NCI-H1930 (cell line): ENCODE measurements at regions not wholly inside any gene's neighbourhood (a gene's known extent, or its start where the extent isn't known, plus 50 kb on each side); places are given as distances from the start of the nearest gene placed in this dataset.
"Not testable (repeated sequence)": the region's sequence is repeated elsewhere in the genome, so short reads cannot be mapped to it uniquely, and the experiment has no call there.

Source experiments
- DNase-seq, 2 experiments: peaks; one replicate each; lab custom pipeline; 2025; lab: John Stamatoyannopoulos, UW

DNA sequence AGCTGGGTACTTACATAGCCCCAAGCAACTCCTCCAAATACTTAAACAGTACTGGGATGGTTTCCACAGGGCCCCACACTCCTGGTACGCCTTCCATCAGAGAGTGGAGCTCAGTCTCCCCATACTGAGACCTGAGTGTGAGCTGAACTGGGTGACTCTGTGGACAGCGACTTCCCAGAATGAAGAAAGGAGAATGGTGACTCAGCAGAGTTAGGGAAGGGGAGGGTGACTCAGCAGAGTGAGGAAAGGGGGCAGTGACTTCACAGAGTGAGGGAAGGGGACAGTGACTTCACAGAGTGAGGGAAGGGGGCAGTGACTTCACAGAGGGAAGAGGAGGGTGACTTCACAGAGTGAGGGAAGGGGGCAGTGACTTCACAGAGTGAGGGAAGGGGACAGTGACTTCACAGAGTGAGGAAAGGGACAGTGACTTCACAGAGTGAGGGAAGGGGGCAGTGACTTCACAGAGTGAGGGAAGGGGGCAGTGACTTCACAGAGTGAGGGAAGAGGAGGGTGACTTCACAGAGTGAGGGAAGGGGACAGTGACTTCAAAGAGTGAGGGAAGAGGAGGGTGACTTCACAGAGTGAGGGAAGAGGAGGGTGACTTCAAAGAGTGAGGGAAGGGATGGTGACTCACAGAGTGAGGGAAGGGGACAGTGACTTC lies 141.3 kb upstream of the PITRM1 start:
- DNase-seq: not testable (repeated sequence)

DNA sequence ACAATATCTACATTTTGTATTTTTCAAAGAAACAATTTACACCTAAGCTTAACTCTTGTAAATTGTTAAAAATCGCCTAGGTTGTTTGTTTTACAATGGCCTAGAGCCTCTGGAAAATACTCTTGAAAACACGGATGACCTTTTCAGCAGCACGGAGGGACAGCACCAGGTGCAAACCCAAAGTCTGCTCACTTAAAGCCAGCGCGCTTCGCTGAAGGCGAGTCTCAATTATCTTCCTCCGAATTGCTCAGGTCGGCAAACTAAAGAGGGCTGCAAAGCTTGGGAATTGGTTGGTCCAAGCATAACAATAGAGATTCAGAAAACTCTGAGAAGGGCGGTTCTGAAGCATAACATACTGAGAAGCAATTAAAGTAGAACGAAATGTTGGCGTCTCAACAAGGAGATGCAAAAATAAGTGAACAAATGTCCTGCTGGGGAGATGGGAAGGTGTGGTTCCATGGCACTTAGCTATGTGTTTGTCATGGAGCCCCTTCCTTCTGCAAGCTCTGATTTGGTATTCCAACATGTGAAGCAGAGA lies 139.9 kb upstream of the PITRM1 start:
- DNase-seq: no peak

DNA sequence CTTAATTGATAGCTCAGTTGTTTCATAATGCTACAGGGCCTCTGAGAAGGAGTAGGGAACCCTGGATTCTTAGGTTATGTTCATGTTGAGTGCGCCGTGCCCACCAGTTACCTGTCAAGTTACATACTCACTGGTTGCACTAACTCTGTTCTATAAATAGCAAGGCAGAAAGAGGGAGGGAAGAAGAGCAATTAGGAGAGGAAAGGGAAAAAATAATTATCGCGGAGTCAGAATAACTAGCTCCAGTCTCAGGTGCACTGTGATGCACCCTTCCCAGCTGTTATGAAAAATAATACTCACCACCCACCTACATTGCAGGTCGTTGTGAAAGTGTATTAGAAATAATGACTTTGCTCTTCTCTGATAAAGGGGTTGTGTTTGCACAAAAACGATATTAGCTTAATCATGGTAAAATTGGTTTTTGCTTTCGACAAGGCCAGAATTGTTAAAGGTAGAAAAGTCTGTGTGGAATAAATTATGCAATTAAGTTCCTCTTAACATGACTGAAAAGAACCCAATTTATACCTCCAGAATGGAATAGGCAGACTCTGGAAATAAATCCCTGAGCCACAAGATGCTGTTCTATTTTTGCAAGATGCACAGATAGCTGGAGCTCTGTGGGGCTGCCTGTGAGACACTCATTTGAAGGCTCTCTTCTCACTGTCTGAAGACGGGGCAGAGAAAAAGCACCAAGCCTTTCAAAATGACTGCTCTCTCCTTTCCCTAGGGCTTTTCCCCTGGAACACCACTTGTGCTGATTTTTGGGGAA lies 137.6 kb upstream of the PITRM1 start:
- no peak for DNase-seq

DNA sequence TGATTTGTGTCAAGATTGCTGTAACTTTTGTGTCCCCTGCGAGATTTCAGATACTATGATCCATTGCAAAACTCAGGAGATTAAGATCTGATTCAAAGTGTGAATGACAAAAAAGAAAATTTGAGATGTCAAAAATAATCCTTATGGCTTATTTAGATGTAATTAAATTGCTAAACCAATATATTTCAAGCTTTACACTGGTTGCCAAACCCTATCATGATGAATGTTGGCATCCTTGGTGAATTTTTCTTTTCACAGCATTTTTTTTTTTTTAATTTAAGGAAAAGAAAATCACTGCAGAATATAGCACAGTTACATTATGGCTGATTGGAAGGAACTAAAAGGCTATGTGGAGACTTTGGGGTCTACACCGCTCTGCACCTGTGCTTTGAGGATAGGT lies 133.5 kb upstream of the PITRM1 start:
- no peak for DNase-seq

DNA sequence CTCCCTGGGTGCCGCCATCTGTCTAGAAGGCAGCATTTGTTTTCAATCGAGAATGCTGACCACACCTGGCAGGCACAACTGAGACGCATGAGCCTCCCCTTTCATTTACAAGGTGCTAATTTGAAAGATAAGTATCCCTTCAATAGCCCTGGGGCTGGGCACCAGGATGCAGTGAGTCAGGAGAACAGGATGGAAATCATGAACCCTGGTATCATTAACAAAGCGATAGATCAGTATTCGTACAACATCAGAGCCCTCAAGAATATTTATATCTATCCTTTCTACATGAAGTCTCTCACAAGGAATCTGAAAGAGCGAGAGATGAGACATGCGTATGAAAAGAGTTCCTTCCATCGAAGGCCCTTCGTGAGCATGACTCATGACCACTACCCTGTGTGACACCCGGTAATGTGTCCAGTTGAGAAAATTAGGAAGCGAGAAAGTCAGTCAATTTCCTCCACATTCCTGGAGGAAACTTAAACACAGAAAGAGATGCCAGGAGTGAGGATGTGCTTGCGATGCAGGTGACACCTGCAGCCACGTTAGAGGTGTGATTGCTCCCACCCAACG lies 123.1 kb upstream of the PITRM1 start:
- DNase-seq: no peak

DNA sequence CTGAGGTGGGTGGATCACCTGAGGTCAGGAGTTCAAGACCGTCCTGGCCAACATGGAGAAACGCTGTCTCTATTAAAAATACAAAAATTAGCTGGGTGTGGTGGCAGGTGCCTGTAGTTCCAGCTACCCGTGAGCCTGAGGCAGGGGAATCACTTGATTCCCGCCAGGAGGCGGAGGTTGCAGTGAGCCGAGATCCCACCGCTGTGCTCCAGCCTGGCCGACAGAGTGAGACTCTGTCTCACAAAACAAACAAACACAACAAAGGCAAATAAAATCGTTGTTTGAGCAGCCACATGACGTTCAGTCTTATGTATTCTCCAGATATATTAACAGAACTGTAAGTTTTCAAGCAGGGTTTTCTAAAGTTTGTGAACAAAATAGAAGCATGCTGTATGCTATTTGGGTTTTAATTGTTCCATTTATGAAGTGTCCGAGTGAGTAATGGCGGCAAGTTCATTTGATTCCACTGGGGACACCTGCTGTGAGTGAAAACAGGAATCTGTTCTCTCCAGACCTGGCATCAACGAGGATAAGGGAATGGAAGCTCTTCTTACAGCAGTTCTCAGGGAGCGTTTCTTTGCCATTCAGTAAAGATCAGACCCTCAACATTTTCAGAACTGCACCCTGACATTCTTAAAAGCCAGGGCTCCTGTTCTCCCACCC lies 122.5 kb upstream of the PITRM1 start:
- no peak for DNase-seq

DNA sequence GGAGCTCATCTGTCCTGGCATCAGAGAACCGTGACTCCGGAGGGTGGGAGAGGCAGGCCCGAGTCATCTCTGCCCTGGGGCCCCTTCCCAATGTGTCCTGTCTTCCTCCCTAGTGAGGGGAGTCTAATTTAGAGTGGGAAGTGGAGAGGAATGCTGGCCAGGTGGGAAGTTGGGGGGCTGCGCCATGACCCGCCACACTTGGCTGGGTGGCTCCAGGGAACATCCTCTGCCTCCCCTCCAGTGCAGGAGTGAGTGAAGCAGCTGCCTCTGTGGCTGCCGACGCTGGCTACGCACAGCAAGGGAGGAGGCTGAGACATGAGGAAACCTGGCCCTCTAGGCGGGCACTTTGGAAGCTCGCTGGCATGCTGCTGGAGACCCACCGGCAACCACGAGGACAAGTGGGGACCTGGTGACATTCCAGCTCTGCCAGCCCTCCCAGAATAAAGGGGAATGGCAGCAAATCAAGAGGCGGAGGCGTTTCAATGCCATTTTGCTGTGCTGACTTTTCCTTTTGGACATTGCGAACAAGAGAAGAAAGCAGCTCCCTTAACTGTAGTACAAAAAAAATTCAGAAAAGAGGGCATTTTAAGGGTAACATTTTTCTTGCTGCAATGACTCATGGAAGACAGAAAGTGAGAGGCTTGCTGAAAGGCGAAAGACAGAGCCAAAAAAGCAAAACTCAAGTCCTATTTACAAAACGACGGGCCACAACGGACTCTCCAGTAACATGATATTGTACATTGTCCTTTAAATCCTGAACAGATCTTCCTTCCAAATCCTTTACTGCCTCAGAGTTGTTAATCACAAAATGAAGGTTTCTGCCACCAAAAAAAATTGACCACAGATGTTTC lies 121.2 kb upstream of the PITRM1 start:
- no peak for DNase-seq

DNA sequence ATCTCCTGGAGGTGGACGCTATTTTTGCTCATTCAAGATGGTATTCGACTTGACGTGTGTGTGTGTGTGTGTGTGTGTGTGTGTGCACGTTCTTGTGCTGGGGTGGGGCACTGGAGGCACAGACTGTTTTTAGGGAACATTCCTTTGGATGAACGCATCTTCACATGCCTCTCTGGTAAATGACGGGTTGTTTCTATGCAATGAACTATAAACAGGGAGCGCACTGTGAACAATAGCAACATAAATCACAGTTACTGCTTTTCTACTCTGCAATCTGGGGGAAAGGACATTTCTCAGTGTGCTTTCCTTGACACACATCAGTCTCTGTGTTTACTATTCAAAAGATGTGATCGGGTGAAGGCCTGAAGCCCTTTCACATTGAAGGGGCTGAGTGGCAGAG lies 120.1 kb upstream of the PITRM1 start:
- DNase-seq: no peak

DNA sequence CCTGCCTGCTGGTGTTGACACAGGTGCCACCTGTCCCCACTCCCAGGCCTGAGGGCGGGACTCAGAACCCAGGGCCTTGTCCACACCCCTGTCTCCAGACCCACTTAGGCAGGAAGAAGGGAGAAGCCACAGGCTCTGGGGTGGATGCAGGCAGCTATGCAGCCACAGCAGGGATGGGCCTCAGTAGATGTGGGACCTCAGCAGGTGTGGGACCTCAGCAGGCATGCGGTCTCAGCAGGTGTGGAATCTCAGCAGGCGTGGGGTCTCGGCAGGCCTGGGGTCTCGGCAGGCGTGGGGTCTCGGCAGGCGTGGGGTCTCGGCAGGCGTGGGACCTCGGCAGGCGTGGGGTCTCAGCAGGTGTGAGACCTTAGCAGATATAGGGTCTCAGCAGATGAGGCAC lies 118.0 kb upstream of the PITRM1 start:
- DNase-seq: no peak

DNA sequence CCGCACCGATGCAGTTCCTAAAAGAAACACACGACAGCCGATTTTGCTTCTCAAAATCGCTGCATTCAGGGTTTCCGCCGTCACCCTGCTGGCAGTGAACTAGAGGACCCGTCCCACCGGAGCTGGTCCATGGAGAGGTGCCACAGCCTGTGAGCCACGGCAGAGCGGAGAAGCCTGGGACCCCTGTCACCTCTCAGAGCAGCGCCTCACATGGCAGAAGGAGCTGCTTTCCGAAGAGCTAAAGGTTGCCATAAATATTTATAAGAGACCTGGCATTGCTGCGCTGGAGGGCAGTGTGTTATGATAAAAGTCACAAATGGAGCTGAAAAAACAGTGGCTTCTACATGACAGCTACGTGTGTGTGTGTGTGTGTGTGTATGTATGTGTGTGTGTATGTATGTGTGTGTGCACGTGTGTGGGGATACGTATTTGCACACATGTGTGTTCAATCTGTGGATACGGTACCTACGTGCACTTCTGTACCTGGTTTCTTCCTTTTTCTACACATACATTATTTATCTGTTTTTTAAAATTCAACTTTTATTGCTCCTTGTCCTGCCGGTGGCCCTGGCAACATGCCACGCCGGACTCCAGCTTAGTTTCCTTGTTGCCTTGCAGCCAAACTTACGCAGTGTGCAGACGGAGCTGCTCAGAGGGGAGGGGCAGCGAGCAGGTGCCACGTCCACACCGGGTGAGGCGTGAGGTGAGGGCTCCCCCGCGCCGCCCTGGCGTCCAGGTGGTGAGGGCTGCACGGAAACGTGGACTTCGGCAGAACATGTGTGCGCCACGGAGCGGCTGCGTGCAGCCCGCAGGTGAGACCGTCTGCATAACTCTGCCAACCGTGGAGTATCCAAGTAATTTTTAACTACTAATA lies 115.2 kb upstream of the PITRM1 start:
- DNase-seq: no peak

DNA sequence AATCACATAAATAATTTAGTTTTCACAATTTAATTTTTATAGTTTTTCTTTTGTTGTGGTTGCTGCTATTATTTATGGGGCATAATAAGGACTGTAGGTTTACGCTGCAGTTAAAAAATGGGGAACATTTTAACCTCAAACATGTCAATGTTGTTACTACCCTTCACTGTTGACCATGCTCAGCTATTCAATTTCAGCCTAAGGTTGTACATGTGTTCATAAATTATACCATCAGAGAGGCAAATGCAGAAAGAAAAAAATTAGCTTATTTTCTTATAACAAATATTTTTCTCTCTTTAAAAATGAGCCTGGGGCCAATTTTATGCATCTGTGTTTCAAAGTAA lies 110.1 kb upstream of the PITRM1 start:
- no peak for DNase-seq

DNA sequence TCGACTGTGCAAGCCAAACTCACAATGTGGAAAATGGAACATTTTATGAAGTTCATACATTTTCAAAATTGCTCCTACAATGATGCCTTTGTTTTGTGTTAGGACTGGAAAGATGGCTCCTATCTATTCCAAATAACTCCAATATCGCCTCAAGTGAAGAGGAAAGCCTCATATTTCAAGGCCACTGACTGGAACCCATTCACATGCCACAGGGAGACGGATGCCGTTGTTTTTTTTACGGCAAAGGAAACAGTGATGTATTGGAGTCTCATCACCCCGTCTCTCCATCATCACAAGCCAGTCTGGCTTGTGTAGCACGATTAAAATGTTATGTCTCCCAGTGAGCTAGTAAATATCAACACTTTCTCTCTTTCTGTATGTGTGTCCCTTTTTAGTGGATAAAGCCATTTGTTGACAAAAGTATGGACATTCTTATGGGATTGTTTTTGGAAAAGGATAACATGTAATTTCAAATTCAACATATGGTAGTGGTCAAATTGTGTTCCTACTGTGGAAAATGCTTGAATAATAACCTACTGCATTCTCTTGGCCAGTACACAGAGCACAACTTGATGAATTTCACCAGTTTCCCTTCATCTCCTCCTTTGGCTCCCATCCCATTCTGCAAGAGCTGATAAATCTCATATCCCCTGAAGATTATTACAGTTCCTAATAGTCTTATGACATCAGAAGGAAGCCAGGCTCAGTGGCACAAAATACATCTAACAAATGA lies 109.5 kb upstream of the PITRM1 start:
- DNase-seq: no peak

DNA sequence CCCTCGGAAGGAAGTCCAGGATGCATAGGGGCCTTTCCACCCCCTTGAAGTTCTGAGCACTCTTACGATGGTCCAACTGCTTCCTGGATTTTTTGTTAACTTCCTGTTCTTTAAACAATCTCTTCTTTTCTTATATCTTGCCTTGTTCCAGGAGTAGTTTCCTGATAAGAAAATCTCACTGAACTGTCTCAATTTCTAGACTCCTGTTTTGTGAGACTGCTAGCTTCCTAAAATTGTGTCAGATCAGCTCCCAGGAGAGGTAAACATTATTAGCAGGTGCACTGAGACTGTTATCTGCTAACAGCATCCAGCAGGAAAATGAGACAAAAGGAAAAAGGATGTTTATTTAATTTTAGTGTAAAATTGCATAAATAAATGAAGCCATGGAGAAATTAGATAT lies 106.2 kb upstream of the PITRM1 start:
- DNase-seq: no peak

DNA sequence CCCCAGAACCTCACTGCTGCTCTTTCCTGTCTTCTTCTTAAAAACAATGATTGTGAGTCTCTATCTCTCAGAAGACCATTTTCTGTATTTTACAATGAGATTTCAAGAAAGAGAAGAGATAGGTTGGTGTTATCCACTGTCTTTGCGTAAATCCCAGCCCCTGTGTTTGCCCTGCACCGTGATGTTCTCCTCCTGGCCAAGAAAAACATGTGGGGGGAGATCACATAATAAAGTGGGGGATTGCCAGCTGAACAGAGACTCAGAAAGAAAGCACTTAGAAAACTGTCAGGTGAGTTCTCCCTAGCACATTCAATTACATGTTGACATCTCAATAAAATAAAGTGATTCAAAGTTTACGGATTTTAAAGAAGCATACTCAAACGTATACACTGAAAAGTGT lies 105.0 kb upstream of the PITRM1 start:
- DNase-seq: no peak

DNA sequence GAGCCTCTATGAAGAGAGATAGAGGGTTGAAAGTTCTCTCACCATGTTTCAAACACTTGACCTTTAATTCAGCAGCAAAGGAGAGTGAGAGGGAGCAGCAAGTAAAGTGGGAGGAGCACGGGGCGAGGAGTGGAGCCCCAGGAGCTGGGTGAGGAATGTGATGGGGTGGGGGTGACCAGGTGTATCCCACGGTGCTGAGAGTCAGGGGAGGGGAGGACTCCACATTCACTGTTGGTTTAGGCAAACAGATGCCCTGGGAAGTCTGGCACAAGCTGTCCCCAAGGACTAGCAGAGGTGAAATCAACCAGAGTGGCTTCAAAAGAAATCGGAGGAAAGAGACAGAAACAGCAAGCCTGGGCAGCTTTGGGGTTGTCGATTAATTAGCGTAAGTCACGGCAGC lies 101.8 kb upstream of the PITRM1 start:
- DNase-seq: no peak

DNA sequence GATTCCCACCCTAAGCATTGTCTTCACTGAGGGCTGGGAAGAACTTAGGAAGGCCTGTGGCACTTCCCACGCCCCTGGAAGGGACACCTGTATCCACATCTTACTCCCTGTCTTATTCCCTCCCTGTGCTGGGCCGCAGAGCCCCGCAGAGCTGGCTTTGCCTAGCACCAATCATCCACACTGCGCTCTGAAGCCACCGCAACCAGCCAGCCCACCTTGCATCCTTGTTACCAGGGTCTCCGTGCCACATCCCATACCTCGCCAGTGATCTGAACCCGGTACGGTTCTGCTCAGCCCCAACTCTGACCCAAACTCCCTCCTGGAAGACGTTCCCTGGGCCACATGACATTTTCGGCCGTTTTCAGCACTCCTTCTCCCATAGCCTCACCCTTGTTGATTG lies 101.4 kb upstream of the PITRM1 start:
- DNase-seq: no peak

DNA sequence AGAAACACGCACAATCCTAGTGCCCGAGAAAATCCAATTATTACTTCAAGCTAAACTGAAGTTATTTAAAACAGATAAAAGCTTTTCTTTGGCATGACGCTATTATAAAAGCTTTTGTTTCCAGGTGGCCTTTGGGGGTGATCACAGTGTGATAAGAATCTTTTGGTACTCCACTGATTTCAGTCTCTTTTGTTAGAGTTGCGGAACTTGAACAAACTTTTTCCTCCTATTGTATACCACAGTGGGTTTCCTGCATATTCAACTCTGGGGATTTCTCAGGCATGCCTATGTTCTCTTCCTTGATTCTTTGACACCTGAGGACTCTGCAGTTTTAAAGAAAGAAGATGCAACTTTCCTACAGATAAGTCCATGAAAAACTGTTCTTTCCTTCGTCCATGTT lies 99.7 kb upstream of the PITRM1 start:
- no peak for DNase-seq

DNA sequence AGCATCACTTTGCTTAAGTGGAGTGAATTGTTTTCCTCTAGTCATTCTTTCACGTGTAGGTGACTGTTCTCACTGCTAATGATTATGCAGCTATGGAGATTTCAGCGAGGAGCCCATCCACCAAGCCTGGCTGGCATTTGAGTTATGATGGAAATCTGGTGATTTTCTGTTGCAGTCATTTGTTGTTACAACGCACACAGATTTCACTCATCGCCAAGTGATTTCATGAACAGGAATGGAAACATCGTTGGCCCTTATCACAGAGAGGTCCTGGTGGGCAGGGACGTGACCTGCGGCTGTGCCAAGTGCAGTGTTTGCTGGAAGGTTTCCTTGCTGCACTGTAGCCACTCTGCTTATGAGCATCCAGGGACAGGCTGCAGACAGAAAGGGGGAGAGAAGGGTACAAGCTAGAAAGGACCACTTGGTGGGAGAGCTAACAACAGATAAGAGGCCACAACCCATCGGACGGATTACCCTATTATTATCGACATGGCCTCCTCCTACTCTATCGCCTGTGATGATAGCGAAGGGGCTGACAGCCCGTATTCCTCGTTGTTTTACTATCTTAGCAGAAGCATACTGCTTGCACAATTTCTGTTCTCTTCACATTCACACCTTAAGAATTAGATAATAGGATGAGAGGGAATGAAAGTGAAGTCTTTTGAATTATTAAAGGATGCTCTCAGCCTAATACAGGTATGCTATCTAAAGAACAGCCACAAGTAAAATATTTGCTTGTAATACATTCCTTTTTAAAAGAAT lies 99.0 kb upstream of the PITRM1 start:
- DNase-seq: no peak

DNA sequence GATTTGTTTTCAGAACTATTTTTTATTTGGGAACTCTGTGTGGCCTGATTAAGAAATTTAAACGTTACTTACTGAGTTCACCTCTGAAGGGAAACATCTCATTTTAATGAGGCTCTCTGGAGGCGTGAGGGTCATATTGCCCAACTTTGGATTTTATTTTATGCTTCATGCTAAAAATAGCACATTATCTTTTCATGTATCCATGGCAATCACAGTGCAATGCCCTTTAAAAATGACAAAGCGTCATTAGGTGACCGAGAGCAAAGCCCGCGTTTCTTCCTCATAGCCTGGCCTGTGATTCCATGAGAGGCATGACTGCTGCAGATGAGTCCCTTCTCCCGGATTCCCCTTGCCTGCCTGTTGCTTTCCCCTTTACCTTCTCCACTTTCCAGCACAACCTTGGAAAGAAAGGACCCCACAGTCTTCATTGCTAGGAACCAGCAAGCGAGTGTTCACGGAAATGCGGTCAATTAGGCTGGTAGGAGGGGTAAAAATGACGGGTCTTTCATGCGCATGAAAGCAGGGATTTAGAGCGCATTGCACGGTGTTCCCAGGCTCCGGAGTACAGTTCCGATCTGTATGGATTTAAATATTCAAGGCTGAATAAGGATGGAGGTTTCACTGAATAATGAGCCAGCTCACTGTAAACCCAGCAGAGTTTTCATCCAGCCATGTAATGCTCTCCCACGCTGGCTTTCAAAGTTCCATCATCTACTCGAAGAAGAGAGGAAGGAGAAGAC lies 98.2 kb upstream of the PITRM1 start:
- no peak for DNase-seq
